Progenitor cell of endocrine pancreas (in vitro differentiated cells): ENCODE measurements at regions not wholly inside any gene's neighbourhood (a gene's known extent, or its start where the extent isn't known, plus 50 kb on each side); places are given as distances from the start of the nearest gene placed in this dataset.

Experiments
- DNase-seq: peaks from one replicate; pipeline ENCODE4 v3.0.0; 2021; ENCODE audit warnings: low spot score; ENCODE audit not compliant: unreplicated experiment
- H3K27ac Mint-ChIP-seq: 2 replicates; pipeline ENCODE4 v1.8.0; 2021; ENCODE audit warnings: mild to moderate bottlenecking, moderate library complexity, mixed read lengths
- H3K27me3 Mint-ChIP-seq: 2 replicates; pipeline ENCODE4 v1.8.0; 2021; ENCODE audit warnings: mixed read lengths
- H3K36me3 Mint-ChIP-seq: 2 replicates; pipeline ENCODE4 v1.8.0; 2022; ENCODE audit warnings: mixed read lengths; ENCODE audit not compliant: insufficient read depth
- H3K4me1 Mint-ChIP-seq: 2 replicates; pipeline ENCODE4 v1.8.0; 2021; ENCODE audit warnings: low read depth, mixed read lengths
- H3K4me3 Mint-ChIP-seq: 2 replicates; pipeline ENCODE4 v1.8.0; 2021; ENCODE audit warnings: low read depth, mild to moderate bottlenecking, moderate library complexity, mixed read lengths
- H3K9me3 Mint-ChIP-seq: 2 replicates; pipeline ENCODE4 v1.8.0; 2021; ENCODE audit warnings: low read depth, mixed read lengths
- CTCF ChIP-seq: fragments of 200-600 bp; sonication (generic); IDR thresholded peaks from one replicate; pipeline ENCODE4 v1.5.0; 2021; ENCODE audit warnings: antibody characterized with exemption, mild to moderate bottlenecking; ENCODE audit not compliant: unreplicated experiment

GRCh38 chr5:87099968-87100367 is 167.7 kb upstream of the RASA1 start:
- no peak overlapping the region for H3K4me3 Mint-ChIP-seq
- peak overlapping the region; percentile 6 for H3K27ac Mint-ChIP-seq
- no peak for TF ChIP-seq CTCF
- no peaks in the 10 kb centered on the region for H3K9me3 Mint-ChIP-seq
- H3K27me3 Mint-ChIP-seq = no peaks in the 10 kb centered on the region
- H3K4me1 Mint-ChIP-seq = peaks cover 9% of the 10 kb centered on the region
- H3K36me3 Mint-ChIP-seq = no peaks in the 10 kb centered on the region
- DNase-seq = no peak

GRCh38 chr5:87101321-87101720 is 166.4 kb upstream of the RASA1 start:
- Mint-ChIP-seq H3K4me3 (no peak overlapping the region), H3K9me3 (no peaks in the 10 kb centered on the region), H3K36me3 (no peaks in the 10 kb centered on the region), H3K4me1 (peaks cover 9% of the 10 kb centered on the region), H3K27ac (no peak overlapping the region), H3K27me3 (no peaks in the 10 kb centered on the region)
- DNase-seq = no peak
- no peak for TF ChIP-seq CTCF

- Mint-ChIP-seq H3K36me3 (no peaks in the 10 kb centered on the region), H3K9me3 (no peaks in the 10 kb centered on the region), H3K4me1 (peaks cover 9% of the 10 kb centered on the region), H3K27ac (no peak overlapping the region), H3K27me3 (no peaks in the 10 kb centered on the region), H3K4me3 (no peak overlapping the region)
- no peak for TF ChIP-seq CTCF
- DNase-seq = no peak
These were observed 164.8 kb upstream of the RASA1 start for GRCh38 chr5:87102841-87103240.

GRCh38 chr5:87103616-87104287 is 163.9 kb upstream of the RASA1 start:
- Mint-ChIP-seq H3K27ac (no peak overlapping the region), H3K4me3 (no peak overlapping the region)

GRCh38 chr5:87105577-87105976 is 162.1 kb upstream of the RASA1 start:
- Mint-ChIP-seq H3K27me3 (no peaks in the 10 kb centered on the region), H3K9me3 (no peaks in the 10 kb centered on the region), H3K4me1 (peaks cover 2% of the 10 kb centered on the region), H3K36me3 (no peaks in the 10 kb centered on the region), H3K27ac (no peak overlapping the region), H3K4me3 (no peak overlapping the region)
- no peak for TF ChIP-seq CTCF
- no peak for DNase-seq

More at GRCh38 chr5:87103616-87104287, 163.9 kb upstream of the RASA1 start:
- TF ChIP-seq CTCF = no peak
- no peaks in the 10 kb centered on the region for H3K36me3 Mint-ChIP-seq
- DNase-seq = no peak
- H3K27me3 Mint-ChIP-seq = no peaks in the 10 kb centered on the region
- no peaks in the 10 kb centered on the region for H3K9me3 Mint-ChIP-seq
- peaks cover 9% of the 10 kb centered on the region for H3K4me1 Mint-ChIP-seq
